Left lung (tissue), 4 donors: ENCODE measurements at regions not wholly inside any gene's neighbourhood (a gene's known extent, or its start where the extent isn't known, plus 50 kb on each side); places are given as distances from the start of the nearest gene placed in this dataset.

Experiments
- ATAC-seq: fragments of 200-7000 bp; cut with Tn5 transposase; one replicate; pipeline ENCODE4 v1.9.1; 2020; ENCODE audit warnings: moderate library complexity
- DNase-seq, 4 donors: peaks; one replicate each; pipeline ENCODE4 v3.0.0-alpha.2; 2013 to 2020
- H3K27ac ChIP-seq, 2 donors: fragments of 200-600 bp; sonication (generic) in 1 of 2; one replicate each; pipeline versions ENCODE4 v1.5.0 to v1.8.0; 2020 to 2021
- H3K27me3 ChIP-seq, 2 donors: fragments of 200-600 bp; sonication (generic) in 1 of 2; one replicate each; pipeline versions ENCODE4 v1.5.0 to v1.8.0; 2020 to 2021
- H3K36me3 ChIP-seq, 2 donors: fragments of 200-600 bp; sonication (generic) in 1 of 2; one replicate each; pipeline versions ENCODE4 v1.5.0 to v1.8.0; 2020 to 2021
- H3K4me1 ChIP-seq, 2 donors: fragments of 200-600 bp; one replicate each; pipeline ENCODE4 v1.8.0; 2021
- H3K4me3 ChIP-seq, 2 donors: fragments of 200-600 bp; sonication (generic) in 1 of 2; one replicate each; pipeline versions ENCODE4 v1.5.0 to v1.8.0; 2020 to 2021; ENCODE audit warnings: mild to moderate bottlenecking in 1 of 2
- H3K9me3 ChIP-seq, 2 donors: fragments of 200-600 bp; sonication (generic) in 1 of 2; one replicate each; pipeline versions ENCODE4 v1.5.0 to v1.8.0; 2020 to 2021
- CTCF ChIP-seq, 2 donors: fragments of 200-600 bp; sonication (generic) in 1 of 2; IDR thresholded peaks; one replicate each; pipeline versions ENCODE4 v1.5.0 to v1.8.0; 2021; ENCODE audit warnings: antibody characterized with exemption in 2 of 2
- intact Hi-C, 2 donors: fragments of 100-400 bp; cut with DNase I; formaldehyde crosslinking; loops; one replicate each; pipeline versions ENCODE4 v1.11.2 to v1.14.2; 2022
- donor health status: DM: no; HTN: yes; CAD: no.
- donor health status: DM: no; HTN: no; CAD: no.

DNA sequence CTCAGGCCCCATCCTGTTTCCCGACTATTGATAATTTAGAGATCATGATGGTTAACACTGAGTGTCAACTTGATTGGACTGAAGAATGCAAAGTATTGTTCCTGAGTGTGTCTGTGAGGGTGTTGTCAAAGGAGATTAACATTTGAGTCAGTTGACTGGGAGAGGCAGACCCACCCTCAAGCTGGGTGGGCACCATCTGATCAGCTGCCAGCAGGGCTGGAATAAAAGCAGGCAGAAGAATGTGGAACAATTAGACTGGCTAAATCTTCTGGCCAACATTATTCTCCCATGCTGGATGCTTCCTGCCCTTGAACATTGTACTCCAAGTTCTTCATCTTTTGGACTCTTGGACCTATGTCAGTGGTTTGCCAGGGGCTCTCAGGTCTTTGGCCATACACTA lies 1170.0 kb upstream of the CNTN5 start:
- Histone ChIP-seq H3K4me3 (no peak overlapping the region), H3K9me3 (no peaks in the 10 kb centered on the region), H3K27me3 (no peaks in the 10 kb centered on the region), H3K27ac (no peak overlapping the region), H3K4me1 (no peaks in the 10 kb centered on the region), H3K36me3 (no peaks in the 10 kb centered on the region)
- intact Hi-C loops = no loop called here
- DNase-seq (no peak), ATAC-seq (no peak)
- no peak for TF ChIP-seq CTCF (IDR thresholded peaks at IDR 0.05)

DNA sequence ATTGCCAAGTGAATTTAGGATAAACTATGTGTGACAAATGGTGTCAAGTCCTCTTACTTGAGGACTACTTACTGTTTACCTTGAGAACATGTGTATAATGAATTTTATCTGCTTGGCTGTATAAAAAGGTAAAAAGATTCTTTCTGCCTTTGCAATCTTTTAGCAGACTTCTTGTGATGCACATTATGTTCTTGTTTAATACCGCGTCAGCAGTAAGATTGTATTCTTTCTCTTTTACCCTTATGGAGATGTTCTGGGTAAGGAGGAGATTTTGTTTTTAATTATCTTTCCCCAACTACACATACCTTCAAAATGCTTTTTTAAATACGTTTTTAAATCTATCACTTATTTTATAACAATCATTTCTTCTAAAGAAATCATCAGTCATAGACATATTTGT lies 1166.4 kb upstream of the CNTN5 start:
- TF ChIP-seq CTCF (IDR thresholded peaks at IDR 0.05) = no peak
- no peak for ATAC-seq
- no peak overlapping the region for H3K4me3 ChIP-seq
- no peak overlapping the region for H3K27ac ChIP-seq
- no peaks in the 10 kb centered on the region for H3K27me3 ChIP-seq
- intact Hi-C loops = no loop called here
- no peaks in the 10 kb centered on the region for H3K4me1 ChIP-seq
- H3K36me3 ChIP-seq = no peaks in the 10 kb centered on the region
- no peaks in the 10 kb centered on the region for H3K9me3 ChIP-seq
- no peak for DNase-seq

GRCh38 chr11:97854877-97855276 lies 1165.9 kb upstream of the CNTN5 start:
- H3K27me3 ChIP-seq = no peaks in the 10 kb centered on the region
- H3K9me3 ChIP-seq = no peaks in the 10 kb centered on the region
- ATAC-seq (no peak), DNase-seq (peak in 1 of 4 donors; percentile 24)
- intact Hi-C loops = no loop called here
- no peak overlapping the region for H3K27ac ChIP-seq
- H3K36me3 ChIP-seq = no peaks in the 10 kb centered on the region
- no peak overlapping the region for H3K4me3 ChIP-seq
- no peaks in the 10 kb centered on the region for H3K4me1 ChIP-seq
- TF ChIP-seq CTCF (IDR thresholded peaks at IDR 0.05) = no peak

DNA sequence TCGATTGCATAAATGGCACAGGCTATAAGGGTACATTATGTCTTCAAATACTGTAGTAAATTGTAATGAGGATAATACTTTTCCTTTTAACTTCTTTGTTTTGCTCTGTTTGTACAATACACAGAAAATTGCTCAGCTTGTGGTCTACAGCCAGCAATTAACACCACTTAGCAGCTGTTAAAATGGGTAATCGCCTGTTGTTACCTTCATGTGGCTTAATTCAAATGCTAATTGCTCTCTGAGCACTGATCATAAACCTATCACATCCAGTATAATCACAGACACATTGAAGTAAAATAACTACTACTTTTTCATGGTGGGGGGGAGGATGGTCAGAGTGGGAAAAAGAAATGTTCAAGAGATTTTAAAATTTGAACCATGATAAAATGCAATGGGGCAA lies 1164.1 kb upstream of the CNTN5 start:
- no peaks in the 10 kb centered on the region for H3K27me3 ChIP-seq
- ATAC-seq = no peak
- H3K27ac ChIP-seq = no peak overlapping the region
- no peaks in the 10 kb centered on the region for H3K4me1 ChIP-seq
- TF ChIP-seq CTCF (IDR thresholded peaks at IDR 0.05) = no peak
- no peak for DNase-seq
- H3K36me3 ChIP-seq = no peaks in the 10 kb centered on the region
- H3K4me3 ChIP-seq = no peak overlapping the region
- intact Hi-C loops = no loop called here
- H3K9me3 ChIP-seq = no peaks in the 10 kb centered on the region

GRCh38 chr11:97860237-97860636 lies 1160.5 kb upstream of the CNTN5 start:
- no peaks in the 10 kb centered on the region for H3K27me3 ChIP-seq
- DNase-seq (no peak), ATAC-seq (no peak)
- intact Hi-C loops = no loop called here
- no peak overlapping the region for H3K27ac ChIP-seq
- H3K9me3 ChIP-seq = no peaks in the 10 kb centered on the region
- no peak for TF ChIP-seq CTCF (IDR thresholded peaks at IDR 0.05)
- H3K4me1 ChIP-seq = no peaks in the 10 kb centered on the region
- H3K36me3 ChIP-seq = no peaks in the 10 kb centered on the region
- H3K4me3 ChIP-seq = no peak overlapping the region
